Inferior parietal cortex (tissue), 1 donor: ENCODE measurements at regions not wholly inside any gene's neighbourhood (a gene's known extent, or its start where the extent isn't known, plus 50 kb on each side); places are given as distances from the start of the nearest gene placed in this dataset.

Experiments used
- DNase-seq: peaks from one replicate; pipeline ENCODE4 v3.0.0-alpha.2; 2016; ENCODE audit errors: extremely low spot score

DNA sequence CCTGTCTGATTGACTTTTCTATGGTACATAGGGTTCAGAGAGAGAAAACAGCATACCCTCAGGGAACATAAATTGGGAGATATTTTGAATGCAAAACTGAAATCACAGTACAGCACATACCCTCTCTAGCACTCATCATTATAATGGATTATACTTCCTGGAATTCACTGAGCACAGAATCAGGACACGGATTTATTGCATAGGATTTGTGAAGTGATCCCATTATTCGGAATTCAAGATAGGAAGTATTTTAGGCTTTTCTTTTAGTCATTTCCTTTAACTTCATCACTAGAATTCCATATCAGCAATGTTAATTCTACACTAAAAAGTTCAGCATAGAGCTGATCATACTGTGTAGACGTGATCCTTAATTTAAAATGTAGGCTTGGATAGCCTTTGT, 407.0 kb downstream of the PID1 start:
- no peak for DNase-seq

DNA sequence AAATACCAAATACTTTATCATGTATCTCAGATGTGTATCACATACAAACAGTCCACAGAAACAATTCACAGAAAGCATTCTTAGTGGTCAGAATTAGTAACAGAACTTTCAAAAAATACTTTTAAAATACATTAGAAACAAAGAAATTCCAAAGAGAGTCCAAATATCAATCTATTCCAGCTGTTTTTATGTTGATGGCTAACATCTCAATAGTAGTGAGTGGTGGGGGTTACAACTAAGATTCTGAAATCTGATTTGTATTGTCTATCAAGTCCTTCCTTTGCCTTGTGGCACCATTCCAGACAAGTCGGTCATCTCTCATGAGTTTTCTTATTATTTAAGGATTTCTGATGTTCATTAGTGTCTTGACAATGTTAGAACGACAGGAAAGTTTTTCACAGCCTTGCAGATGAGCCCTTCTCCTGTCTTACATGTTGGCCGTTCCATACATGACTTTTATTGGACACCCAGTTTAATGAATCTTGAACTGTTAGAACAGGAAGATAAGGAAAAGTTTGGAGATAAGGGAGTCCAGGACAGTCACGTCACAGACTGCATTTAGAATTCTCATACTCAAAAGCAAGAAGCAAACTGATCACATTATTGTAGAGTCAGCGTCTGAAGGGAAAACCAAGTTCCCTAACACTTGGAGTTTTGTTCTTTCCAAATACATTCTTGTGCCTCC, 410.3 kb downstream of the PID1 start:
- DNase-seq = no peak

DNA sequence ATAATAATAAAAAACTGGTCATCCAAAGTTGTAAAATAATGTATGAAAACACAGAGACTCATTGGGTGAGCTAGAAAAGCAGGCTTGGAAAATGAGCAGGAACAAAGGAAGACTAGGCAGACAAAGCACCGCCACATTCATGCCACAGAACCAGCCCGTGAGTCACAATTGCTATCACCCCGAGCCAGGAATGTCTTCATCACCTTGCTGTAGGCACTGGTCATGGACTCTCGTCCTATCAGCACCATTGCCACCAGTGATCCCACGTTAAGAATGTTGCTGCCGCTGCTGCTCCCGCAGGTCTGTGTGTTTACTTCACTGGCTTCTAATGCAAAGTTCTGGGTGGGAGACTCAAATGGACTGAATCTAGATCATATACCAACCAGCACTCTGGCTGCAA, 417.9 kb downstream of the PID1 start:
- no peak for DNase-seq

DNA sequence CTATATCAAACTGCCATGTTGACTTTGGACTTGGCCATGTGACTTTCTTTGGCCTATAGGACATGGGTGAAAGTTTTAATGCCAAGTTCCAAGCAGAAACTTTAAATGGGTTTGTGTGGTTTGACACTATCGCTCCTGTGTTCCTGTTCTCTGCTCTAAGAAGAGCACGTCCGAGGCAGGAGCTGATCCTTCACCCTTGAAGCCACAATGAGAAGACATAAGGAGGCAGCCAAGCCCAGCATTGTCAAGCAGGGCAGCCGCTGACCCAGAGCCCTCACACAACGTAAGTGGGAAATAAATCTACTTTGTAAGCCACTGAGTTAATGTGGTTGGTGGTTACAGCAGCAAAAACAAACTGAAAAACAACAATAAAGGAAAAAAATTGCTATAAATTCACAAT, 422.4 kb downstream of the PID1 start:
- no peak for DNase-seq

DNA sequence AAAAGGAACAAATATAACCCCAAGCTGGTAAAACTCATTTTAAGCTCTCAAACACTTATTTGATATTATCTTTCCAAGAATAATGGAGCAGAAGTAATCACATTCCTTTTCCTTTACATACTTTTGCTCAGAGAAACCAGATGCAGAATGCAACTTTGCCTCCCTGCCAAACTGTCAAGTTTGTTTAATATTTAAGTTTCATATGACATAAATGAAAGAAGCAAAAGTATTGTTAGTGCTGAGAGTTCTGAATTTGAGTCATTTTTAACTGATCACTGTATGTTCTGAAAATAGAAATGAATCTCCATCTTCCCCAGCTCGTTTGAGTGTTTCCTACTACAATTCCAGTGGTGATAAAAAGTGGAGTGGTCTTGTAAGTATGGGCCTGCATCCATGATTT, 423.4 kb downstream of the PID1 start:
- no peak for DNase-seq

DNA sequence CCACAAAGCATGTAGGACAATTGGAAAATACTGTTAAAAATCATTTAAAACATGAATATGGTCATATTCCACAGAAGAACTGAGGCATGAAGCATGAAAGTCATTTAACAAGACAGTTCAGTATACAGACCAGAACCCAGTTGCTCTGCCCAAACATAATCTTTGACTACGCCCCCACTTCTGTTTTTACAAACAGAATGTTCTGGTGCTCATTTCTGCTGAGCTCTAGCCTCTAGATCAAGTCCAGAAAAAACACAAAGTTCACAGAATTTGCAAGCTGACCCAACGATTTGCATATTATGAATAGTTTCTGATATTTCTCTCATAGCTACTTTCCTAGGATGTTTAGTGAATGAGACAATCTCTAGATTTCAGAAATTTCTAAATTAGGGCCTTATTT, 424.9 kb downstream of the PID1 start:
- no peak for DNase-seq

DNA sequence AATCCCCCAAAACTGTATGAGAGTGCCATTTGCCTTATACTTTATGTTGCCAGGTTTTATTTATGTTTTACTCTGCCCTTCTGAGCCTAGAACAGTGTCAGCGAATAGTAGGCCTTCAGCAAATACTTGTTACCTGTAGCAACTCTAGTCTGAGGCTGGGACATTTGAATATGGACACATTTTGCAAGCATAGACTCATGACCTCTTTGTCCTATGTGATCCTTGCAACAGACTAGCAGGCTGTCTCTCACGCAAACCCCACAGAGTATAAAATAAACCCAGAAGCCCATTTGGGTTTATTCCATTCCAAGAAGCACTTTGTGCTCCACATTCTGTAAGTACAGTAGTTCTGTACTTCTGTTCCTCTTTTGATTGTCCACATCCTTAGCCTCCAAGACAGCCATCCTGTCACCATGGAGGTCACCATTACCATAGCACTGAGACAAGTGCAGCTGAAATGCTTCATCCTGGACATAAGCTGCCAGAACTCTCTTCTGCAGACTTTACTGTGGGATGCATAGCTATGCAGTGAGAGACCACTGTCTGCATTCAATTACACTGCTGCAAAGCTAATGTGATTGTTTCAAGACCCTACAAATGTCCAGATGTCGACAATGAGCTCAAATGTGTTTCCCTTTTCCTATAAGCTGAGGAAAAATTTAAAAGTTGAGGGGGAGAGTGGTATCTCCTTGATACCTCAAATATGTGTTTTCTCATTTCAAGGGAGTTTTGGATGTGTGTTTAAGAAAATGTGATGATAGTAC, 425.7 kb downstream of the PID1 start:
- DNase-seq = no peak

DNA sequence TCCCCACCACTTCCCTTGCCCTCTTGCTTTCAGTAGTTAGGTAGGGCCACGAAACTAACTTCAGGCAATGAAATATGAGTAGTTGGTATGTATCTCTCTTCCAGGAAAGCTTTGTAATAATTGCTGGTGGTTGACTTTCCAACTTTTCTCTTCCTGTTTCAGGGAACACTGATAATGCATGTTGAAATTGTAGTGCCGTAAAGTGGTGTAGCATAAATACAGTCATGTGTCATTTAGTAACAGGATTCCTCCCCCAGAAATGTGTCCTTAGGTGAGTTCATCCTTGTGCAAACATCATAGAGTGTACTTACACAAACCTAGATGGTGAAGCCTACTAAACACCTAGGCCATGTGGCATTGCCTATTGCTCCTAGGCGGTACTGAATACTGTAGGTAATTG, 429.2 kb downstream of the PID1 start:
- DNase-seq = no peak

DNA sequence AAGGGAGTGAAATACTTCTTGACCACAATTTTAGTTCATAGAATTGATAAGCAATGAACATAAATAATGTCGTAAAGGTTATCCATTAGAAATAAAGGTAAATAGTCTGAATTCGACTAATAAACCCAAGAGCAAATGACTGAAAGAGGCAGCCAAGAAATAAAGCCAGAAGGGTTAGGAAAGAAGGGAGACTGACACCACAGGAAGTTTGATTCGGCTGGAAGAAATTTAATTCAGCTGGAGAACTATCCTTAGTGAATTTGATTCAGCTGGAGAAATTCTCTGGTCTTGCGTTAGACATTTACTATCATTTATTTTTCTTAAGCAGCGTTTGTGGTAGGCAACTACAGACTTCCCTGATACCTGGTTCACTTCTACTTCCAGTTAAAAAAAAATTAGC, 429.6 kb downstream of the PID1 start:
- no peak for DNase-seq

DNA sequence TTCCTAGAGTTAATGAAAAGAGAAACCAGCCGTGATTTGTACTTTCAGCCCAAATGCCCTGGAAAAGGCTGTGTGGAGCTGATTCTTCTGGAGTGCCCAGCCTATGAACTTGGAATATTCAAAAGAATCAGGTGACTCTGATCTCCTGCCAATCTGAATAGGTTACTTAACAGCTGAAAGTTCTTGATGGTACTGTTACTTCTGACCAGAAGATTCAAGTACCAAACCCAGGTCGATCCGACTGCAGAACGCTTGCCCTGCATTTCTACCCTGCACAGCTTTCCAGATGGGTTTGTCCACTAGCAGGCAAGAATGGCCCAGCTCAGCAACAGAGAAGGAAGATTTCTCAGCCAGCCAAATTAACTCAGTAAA, 430.4 kb downstream of the PID1 start:
- DNase-seq = no peak

DNA sequence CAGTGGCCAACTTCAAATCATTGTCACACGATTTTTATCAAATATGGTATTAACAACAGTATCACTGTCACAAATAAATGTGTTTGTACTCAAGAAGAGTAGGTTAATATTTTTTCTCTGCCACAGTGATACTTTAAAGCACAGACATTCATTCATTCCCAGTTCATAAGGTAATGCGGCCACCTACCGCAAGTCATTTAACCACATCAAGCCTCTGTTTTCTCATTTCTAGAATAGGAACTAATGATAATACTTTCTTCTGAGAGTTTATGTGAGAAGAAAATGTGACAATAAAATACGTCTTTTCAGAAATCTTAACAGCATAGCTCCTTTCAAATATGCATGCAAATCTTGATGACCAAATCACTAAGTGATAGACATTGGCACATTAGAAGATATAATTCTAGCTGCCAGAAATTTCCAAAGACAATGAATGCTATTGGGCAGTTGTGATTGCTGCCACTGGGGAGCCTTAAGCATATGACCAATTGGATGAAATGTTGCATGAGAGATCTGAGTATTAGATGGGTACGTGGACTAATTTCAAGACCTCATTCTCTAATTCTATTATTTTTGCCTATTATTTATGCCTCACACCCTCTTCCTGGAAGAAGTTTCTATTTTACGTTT, 430.9 kb downstream of the PID1 start:
- DNase-seq = no peak

DNA sequence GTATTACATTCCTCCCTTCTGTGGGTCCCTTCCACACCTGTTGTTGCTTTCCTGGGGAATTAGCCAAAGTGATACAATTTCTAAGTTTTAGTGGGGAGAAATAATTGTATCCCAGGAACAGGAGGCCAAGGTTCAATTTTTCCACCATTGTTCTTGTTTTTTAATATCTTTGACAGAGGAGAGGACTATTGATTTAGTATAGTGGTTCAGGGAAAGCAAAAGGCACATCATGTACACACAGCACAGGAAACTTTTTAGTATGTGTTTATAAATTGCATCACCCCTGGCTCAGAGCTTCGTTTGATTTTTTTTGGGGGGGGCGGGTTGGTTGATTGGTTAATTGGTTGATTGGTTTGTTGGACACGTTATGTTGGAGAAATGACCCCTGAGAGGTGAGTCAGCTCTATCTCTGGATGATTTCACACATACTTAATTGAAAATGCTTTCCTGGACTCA, 431.6 kb downstream of the PID1 start:
- no peak for DNase-seq

DNA sequence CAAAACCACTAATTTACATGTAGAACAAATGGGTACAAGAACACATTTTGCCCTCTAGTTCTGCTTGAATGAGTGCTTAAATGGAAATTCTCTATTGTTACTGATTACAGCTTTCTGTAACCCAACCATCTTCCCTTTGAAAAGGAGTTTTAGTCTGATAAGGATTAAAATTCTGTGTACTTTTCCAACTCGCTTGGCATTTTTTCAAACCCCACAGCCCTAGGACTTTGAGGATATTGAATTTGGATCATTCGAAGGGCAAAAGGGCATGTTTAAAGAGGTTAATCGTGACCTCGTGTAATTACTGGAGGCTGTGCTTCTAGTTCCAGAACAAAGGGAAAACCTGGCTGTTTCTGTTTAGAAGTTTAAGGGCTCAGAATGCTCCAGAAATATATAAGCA, 432.3 kb downstream of the PID1 start:
- no peak for DNase-seq

DNA sequence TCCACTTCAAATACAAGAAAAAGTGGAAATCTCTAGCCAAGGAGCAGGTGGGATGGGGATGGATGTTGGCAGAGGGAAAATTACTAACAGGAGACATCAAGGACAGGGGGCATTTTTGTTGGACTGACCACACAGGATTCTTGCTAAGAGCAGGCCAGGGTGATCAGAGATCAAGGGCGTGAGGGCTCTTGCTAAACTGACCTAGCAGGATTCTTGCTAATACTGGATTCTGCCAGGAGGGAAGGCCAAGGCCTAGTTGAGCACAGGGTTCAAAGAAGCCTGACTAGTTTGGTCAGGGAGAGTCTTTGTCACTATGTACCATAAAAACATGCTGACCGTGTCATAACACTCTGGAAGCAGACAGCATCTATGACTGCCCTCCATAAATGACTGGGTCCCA, 442.7 kb downstream of the PID1 start:
- no peak for DNase-seq

DNA sequence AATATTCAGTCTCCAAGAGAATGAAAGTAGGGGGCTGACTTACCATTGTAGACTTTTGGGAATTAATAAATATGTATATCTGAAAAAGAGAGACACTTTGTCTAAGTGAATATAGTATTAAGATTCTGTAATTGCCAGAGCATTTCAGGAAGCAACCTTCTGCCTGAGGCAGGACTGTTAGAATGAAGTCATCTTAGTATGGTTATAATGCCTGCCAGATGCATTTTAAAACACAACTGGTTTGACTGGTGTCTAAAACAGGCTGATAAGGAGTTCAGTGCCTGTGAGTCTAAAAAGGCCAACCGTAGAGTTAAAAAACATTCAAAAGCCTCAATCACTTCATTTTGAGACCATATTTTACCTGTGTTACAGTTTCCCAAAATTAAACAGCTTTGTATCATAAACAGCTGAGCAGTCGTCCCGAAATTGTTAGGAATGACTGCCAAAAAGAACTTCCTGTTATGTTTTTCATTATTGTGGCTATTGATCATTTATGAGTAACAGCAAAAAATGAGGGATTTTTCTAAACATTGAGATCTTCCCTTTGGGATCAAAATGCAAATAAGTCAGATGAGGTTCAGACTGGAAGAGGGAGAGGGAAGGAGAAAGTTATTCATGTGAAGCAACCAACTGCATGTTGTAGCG, 443.9 kb downstream of the PID1 start:
- DNase-seq = no peak

DNA sequence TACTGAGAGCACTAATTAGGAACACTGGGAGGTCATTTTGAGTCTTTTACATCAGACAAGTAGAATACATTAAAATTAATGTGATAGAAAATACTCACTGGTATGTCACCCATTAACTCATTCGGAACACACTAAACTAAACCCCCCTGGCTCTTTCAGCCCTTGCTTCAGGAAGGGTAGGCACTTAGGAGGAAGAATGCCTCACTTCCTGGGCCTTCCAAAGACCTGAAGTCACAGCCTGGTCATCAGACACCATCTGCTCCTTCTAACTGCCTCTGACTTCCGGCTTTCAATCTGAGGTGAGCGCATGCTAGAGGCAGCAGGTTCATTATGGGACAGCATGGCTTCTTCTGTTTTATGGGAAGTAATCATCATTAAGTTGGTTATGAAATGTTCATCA, 451.4 kb downstream of the PID1 start:
- no peak for DNase-seq

DNA sequence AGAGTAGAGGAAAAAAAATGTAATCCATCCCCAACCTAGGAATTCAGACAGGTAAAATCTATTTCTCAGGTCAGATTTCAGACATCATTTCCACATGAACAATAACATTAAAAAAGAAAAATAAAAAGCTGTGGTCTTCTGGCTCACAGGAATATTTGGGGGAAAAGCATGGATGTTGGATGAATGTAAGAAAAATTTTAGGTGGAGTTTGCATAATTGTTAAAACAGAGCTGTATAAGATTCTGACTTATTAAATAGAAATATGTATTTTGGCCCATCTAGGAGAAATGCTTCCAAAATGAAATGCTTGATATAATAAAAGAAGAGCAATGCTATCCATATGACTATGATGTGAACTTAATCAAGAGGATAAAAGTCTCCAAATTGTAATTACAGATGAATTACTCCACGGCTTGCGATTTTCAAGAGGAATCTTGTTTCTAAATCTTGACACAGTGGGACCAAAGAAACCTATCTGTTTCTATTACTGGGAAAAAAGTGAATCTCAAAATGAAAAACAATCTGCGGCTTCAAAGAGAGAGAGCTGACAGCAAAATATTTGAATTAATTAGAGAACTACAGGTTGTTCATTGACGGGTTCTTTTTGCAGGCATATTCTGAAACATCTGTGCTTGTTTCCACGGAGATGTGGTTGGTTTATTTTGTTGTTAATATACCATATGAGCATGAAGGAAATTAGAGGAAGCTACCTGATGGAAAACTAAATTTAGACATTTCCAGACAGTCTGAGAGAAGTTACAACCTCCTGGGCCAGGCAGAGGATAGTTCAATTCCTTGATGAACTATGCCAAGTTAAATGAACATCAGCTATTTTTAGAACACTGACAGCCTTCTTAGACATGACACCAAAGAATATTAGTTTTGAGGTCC, 468.7 kb downstream of the PID1 start:
- no peak for DNase-seq

DNA sequence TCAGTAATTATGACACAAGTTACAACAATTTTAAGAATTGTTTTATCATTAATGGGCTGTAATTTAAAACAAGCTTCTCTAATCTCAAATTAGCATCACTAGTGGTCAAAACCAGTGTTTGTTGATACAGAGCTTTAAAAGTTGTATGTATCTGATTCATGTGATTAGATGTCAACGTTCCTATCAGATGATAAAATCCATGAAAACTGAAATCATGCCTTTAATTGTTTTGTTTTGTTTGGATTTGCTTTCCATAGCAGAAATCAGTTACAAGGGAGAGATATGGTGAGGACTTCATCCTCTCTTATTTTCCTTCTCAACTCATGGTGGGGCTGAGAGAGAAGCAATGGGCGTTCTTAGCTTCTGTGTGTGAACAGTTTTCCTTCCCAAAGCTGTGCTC, 469.6 kb downstream of the PID1 start:
- no peak for DNase-seq

DNA sequence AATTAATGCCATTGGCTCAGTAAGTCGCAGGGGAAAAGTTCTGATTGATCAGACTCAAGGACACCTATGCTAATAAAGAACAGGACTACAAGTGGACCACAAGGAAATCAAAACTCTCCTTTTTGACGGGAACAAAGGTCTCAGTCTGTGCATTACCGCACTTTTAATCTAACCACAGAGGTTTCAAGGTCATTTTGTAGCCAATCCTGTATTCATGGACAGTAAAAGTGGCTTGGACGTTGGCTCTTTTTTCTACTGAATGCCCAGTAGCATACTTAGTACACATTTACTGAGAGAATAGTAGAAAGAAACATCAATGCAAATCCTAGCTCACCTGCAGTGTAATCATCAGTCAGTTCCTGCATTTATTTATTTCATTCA, 471.9 kb downstream of the PID1 start:
- no peak for DNase-seq

DNA sequence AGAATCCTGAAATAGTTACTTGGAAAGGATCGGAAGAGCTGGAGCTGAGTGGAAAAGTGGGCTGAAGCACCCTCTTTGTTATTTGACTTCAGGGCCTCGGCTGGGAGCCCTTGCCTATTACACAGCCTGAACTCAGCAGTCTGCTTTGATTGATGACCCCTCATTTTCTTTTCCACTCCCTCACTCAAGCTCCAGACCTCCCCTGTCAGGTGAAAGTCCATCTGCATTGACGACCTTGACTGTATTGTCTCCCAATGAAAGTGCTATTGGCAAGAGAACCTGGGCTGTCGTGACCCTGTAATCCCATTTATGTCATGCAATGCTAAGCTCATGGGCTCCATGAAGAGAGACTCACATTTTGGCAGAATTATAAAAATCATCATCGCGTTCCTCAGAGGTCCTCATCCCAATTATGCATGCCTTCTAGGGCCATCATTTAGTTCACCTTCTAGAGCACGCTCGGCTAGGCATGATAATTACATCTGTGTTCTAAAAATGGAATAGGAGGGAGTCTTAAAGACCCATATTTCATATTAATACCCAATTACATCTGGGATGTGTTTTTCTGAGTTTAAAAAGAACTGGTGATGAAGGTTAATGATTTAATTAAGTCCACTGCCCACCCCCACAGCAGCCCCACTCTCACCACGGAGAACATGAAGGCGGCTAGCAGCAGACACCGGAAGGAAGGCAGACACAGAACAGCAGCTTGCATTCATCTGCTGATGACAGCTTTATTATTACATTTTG, 472.5 kb downstream of the PID1 start:
- DNase-seq = no peak

DNA sequence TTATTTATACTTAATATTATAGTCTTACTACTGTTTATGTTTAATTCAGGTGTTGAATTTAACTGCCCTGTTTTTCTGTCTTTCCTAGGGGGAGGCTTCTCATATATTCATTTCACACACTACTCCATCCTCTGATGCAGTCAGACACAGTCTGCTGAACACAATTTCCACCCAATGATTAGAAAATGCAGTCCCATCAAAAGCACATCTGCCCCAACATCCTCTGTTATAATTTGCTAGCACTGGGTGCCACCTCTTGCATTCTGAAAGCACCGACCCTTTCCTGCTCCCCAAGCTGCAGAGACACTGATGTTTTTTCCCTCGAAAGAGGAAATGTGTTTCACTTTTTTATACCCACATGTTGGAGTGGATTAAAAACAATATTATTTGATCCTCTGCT, 474.7 kb downstream of the PID1 start:
- no peak for DNase-seq
